ENCODE measurements at regions not wholly inside any gene's neighbourhood (a gene's known extent, or its start where the extent isn't known, plus 50 kb on each side); places are given as distances from the start of the nearest gene placed in this dataset.

DNA sequence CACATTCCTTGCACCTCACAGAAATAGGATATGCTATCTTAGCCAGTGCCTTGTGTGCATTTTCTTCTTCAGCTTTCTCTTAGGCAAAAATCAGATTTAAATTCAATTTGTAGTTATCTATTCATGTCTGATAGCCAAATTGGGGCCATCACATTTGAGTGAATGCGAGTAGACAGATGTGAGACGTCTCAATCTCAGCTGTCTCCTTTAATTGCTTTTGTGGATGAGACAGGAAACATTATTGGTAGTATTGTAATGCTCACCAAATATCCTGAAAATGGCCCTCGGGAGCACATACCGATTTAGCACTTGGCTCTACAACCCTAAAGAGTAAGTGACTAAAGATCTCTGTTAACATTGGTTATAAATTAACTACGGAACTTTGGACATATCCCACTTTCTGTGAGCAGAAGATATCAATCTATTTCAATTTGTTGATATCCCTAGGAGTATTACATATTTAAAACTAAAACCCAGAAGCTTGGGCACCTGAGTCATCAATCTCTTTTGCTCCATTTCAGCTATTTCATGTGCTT, 1012.5 kb upstream of the TMEM132C start:
- DNase-seq (ENCODE audit: extremely low read depth, low read depth, low spot score) = no peak

DNA sequence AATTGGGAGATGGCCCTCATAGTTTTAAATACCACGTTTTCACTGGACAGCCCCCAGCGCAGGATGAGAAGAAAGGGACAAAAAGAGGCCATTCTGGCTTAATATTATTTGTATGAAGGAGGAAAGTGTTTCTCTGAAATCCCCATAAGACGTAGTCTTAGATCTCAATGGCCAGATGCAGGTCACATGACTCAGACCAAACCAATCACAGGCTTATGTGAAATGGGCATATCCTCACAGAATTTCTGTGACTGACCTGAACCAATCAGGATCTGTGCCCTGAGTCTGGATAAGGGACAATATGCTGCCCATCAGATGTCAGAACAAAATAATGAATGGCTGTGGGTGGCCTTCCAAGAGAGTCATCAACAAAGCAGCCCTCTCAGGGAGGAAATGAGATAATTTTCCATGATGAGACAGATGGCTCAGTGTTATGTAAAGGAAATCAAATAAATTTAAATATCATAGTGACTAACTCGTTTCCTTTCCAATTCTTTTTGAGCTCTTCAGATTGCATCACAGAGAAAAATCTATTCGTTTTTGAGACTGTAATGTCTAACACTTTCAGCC, 1009.5 kb upstream of the TMEM132C start:
- no peak for DNase-seq (ENCODE audit: extremely low read depth, low read depth, low spot score)

DNA sequence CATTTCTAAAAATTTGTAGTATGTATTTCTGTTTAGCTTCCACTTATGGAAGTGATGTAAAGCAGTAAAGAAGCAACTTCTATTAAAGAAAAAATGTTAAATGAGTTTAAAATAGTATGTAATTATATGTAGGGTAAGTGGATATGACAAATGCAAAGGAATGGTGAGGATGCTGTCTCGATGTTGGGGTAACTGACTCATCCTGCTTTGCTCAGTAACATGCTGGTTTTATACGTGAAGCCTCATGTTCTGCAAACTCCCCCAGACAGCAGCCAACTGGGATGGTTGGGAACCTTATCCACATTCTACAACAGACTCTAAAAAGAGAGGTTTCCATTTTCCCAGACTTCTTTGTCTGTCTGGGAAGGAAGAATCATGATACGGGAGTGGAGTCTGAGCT, 1006.4 kb upstream of the TMEM132C start:
- no peak for DNase-seq (ENCODE audit: extremely low read depth, low read depth, low spot score)

DNA sequence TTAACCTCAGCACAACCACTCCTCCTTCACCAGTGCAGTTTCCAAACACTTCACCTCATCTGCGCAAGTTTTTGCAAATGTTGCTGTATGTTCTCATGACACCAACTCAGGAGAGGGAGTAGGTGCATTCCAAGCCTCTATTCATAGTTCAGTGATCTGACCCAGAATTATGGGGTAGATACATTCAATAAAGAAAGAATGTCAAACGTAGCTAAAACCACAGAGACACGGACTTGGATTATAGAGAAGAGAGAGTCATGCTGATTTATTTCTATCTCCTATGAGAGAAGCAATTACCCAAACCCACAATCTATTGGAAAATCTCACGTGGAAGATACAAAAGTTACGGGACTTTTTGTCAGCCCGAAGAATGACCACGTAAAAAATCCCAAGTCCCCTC, 1006.0 kb upstream of the TMEM132C start:
- DNase-seq (ENCODE audit: extremely low read depth, low read depth, low spot score) = no peak

DNA sequence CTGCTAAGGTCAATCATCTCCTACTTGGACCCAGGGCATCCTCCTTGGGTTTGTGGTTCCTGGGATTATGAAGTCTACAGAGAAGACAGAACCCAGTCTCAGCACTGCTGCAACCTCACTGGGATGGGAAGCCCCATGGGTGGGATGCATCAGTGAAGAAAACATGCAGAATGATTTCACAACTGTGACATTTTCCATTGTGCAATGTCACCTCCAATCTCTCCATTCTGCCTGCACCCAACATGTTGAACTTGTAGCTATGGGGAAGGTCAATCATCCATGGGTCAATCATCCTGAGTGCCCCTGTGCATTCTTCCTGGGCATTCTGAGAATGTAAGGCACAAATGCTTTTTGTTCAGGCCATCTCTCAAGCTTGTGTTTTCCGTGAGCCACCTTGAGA, 1004.4 kb upstream of the TMEM132C start:
- DNase-seq (ENCODE audit: extremely low read depth, low read depth, low spot score) = no peak

DNA sequence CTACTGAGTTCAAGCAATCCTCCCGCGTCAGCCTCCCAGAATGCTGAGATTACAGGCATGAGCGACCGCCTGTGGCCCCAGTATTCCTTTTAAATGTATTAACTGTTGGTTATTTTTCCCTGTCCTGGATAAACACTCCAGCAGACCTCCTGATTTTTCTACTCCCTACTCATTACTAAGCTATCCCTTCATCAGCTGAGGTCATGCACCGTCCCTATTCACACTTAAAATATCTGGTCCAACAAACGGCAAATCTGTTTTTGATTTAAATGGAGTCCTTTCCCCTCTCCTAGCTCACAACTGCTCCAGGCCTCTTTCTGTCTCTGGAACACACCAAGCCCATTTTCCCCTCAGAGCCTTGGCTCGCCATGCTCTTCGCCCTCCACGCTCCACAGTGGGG, 1003.3 kb upstream of the TMEM132C start:
- DNase-seq (ENCODE audit: extremely low read depth, low read depth, low spot score) = no peak

DNA sequence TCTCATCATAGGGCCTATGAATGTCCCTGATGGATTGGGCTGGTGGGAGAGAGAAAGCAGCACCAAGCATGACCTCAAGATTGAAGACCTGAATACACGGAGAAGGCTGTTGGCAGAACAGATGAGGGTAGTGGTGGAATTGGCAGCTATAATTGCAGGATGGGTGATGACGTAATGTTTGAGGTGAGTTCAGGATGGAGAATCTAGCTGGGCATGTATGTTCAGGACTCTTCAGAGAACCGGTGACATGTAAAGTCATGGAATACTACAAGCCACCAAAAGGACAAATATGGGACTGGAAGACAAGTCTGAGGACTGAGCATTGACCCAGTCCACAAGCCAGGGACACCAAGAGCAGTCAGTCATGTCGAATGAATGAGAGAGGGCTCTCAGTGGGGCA, 999.8 kb upstream of the TMEM132C start:
- DNase-seq (ENCODE audit: extremely low read depth, low read depth, low spot score) = no peak

DNA sequence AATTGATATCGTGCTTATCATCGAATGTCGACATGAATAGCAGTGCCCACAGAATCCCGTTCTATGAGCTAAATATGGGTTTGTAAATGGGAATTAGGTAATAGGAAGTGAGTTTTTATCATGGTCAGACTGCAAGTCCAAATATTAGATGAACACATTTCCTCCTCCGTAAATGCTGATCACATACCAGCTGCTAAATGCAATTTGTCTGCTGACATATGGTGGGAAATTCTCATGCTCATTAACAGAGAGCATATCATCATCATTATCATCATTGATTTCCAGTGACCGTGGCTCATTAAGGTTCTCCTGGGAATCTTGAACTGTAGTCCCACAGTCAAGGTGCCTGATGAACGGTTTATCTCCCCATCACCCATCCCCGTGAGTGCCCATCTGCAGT, 998.8 kb upstream of the TMEM132C start:
- DNase-seq (ENCODE audit: extremely low read depth, low read depth, low spot score) = no peak

DNA sequence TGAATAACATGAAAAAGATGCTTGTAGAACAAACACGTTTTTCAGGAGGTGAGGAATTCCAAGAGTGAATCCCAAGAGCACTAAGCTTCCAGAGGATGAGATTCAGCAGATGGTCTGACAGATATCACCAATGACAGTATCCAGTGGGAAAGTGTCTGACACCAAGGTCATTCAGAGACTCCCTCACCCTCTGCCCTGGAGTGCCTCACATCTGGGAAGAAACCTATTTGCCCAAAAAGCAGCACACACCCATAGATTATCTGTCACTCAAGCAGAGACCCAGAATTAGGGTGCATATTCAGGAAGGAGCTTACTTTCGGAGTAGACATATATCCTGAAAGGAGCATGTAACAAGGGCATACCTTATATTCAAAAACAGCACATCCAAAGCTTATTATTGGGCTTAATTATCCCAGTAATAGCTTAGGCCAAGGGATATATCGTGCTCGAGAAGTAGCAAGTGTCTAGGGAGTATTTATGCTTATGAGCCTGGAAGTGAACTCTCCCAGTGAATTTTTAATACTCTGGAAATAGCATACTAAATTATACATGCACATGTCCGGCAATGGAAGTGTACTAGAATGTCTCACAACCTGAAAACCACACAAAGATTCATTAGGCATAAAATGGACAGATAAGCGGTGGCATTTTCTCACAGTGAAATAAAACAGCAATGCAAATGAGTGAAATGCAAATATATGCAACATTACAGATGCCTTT, 998.1 kb upstream of the TMEM132C start:
- DNase-seq (ENCODE audit: extremely low read depth, low read depth, low spot score) = no peak

DNA sequence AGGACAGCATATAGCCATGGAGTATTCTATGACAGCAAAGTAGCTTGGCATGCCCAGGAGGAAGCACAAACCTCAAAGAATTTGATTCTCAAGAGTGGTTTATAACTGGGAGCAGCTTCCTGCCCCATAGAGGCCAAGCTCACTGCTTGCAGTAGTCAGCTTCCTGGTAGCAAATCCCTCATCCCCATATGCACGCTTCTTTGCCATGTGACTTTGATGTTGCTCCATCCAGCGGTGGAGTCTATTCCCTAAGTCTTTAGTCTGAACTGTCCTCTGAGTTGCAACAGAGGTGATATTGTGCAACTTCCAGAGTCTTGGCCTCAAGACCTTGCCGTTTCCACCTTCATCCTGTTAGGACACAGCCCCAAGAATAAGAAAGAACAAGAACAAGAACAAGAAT, 996.8 kb upstream of the TMEM132C start:
- DNase-seq (ENCODE audit: extremely low read depth, low read depth, low spot score) = no peak

DNA sequence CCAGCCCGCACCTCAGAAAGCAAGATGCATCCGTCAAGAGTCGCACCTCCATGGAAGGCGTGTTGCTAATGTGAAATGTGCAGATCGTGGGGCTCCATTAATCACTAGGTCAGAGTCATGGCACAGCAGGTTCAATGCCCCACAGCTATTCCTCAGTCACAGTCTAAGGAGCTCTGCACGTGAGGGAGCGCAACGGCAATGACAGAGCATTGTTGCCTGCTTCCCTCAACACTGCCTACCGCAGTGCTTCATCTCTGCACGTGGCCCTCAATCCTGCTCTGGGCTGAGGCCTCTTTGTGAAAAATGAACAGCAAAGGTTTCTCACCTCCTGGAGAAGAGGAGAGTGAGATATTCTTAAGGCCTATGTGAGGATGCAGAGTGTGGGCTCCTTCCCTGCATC, 995.2 kb upstream of the TMEM132C start:
- DNase-seq (ENCODE audit: extremely low read depth, low read depth, low spot score) = no peak

DNA sequence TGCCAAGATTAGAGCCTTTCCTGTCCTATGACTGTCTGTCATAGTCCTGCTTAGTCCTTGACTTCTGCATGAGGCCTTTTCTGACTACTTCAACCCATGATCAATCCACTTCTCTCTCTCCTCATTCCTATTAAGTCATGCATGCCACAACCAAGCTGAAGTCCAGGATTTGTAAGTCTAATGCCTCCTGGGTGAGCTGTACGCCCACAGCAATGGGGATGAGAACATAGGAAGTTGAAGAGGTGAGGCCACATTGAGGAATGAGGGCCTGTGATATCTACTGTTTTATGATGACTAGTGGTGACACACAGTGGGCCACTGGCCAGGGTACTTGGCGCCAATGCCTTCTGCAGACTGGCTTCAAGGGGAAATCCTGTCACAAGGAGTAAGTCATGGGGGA, 994.1 kb upstream of the TMEM132C start:
- no peak for DNase-seq (ENCODE audit: extremely low read depth, low read depth, low spot score)

DNA sequence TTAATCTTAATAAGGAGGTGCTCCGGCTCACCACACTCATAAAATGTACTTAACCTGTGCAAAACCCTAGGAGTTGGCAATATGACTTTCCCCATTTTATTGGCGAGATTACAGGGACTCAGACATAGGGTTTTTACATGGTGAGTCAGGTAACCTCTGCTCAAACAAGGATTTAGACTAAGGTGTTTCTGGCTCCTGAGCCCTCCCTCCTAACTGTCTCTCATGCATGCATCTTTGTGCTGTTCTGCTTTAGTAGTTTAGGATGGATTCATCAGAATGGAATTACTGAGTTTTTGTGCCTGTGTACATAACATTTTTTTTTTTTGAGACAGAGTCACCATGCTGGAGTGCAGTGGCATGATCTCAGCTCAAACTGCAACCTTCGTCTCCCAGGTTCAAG, 993.3 kb upstream of the TMEM132C start:
- no peak for DNase-seq (ENCODE audit: extremely low read depth, low read depth, low spot score)

DNA sequence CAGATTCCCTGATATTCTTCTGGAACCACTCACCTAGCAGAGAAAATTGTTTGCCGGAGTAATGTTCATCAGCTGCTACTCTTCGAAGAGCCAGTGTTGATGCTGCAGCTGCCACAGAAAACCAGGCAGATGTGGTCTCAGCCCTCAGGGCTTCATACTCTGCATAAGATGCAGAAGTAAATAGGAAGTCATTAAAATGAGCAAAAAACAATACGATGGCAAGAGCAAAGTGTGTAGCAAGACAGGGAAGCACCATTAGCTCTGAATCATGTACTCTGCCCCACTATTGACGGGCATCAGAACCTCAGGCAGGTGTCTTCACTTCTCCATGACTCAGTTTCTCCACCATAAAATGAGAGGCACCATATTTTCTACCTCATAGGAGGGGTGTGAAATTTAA, 991.6 kb upstream of the TMEM132C start:
- DNase-seq (ENCODE audit: extremely low read depth, low read depth, low spot score) = no peak

DNA sequence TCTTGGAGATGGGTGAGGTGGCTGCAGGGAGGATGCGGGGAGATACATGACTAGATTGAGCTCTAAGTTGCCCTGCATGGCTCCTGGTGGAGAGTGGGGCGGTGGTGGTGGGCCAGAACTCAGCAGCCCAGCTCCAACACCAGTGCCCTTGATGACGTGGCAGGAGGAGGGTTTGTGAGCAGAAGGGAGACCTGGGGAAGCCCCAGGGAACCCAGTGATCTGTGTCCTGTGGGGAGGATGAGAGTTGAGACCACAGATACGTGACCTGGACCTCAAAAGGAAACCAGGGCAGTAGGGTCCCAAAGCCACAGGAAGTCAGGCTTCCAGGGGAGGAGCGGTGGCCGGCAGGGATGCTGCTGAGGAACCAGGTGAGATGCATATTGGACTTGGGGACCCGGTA, 989.1 kb upstream of the TMEM132C start:
- no peak for DNase-seq (ENCODE audit: extremely low read depth, low read depth, low spot score)

DNA sequence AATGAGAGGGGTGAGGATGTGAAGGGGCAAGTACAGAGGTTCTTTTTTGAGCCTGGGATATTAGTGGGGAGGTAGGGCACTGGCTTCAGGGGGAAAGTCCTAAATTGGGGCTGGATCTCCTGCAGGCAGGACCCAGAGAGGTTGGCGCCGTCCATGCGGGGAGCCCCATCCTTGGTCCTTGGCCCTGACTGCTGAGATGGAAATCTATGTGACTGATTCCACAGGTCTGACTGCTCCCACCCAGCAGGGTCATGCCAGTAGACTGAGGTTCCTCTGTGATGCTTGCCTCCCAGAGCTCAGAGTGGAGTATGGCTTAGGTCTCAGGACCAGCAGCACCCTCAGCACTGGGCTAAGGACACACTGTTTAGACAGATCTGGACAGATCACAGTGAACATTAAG, 988.6 kb upstream of the TMEM132C start:
- no peak for DNase-seq (ENCODE audit: extremely low read depth, low read depth, low spot score)

DNA sequence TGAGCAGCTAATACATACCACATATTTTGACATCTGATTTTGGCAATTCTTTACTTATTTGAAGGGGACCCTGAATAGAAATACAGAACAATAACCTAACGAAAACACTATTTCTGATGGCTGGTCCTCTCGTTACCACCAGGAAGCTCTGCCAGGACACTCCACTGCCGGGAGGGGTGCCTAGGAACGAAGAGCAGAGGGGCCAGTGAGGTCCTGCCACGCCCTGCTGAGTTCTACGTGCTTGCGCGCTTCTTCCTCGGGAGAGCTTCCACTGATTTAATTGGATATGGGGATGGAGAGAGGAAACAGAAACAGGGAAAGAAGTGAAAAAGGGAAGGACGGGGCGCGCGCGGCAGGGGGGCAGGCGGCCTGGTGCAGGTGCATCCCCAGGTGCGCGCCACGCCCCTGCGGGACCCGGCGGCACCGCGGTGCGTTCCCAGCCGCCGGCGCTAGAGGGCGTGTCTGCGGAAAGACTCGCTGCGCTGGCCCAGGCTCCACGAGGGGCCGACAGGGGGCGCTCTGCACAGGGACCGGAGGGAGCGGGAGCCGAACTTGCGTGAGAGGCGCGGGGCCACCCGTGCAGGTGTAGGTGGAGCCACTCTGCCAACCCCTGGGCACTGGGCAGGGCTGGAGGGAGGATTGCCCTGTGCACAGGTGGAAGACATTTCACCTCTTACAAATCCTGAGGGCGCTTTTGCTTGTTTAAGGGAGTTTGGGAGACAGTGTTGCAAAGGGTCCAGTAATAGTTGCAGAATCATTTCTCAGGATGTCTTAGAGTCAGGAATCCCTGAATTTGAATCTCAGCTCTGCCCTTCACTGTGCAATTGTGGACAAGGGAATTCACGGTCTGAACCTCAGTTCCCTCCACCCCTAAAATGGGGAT, 986.3 kb upstream of the TMEM132C start:
- no peak for DNase-seq (ENCODE audit: extremely low read depth, low read depth, low spot score)

DNA sequence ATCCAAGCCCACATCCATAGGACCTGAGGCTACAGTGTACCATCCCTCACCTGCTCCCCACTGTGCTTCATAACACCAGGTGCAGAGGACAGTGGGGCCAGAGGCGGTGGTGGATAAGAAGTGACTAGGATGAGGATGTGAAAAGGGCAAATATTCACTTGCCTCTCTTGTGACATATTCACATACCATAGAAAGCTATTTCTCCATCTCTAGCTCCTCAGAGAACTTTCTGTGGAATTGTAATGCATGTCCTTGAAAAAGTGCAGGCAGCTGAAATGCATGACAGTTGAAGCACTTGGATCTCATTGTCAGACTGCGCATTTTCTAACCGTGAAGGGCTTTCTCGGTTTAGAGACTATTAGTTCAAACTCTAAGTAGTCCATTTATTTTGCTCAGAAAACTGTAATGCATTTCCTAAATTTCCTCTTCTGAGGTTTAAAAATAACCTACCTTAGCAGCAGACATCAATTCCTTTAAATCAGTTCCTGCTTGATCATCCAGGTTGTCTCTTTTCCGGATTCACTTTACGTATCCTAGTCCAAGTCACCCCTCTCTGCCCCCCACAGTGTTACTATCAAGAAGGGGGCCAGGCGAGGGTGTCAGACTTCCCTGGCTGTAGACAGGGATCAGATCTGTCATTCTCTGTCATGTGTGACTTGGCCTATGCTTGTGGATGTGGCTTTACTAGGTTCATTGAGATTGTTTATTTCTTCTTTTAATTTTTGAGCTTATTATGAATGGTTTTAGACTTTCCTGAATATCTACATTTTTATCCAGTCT, 984.0 kb upstream of the TMEM132C start:
- no peak for DNase-seq (ENCODE audit: extremely low read depth, low read depth, low spot score)

DNA sequence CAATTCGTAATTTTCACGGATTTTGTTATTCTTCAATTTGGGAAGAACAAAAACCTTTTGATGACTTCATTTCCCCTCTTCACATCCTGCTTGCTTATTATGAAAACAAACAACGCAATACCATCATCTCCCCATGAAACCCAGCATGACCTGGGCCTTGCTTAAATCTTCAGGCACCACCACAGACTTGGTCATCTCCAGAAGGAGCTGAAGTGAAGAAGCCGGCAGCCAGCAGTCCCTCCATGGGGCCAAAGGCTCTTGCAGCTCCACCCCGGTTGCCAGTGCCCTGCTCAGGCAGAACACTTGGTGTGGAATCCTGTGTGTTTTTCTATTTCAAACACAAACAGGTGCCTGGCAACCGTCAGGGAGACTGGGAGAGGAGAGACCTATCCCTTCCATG, 982.9 kb upstream of the TMEM132C start:
- no peak for DNase-seq (ENCODE audit: extremely low read depth, low read depth, low spot score)

DNA sequence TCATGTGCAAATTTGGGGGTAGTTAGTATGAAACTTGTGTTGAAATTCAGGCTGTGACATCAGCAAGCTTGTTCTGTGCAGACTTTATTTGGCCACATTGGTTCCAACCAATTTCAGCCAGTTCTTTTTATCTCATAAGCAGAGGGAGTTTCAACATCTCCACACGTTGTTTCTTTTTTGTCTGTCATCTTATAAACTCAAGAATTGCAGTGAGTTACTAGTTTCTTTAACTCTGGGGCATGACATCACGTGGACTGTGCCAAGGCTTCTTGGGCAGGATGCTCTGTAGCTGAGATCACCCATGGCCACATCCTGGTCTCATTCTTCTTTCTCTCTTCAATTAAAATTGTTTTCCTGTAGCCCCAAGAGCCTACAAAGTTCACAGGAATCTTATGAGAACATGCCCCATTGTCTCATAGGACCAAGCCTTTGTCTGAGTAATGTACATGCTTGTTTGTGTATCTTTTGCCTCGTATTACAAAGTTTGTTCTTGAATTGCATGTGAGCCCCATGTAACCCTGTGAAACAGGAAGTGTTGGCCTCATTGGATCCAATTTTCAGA, 982.0 kb upstream of the TMEM132C start:
- DNase-seq (ENCODE audit: extremely low read depth, low read depth, low spot score) = no peak

DNA sequence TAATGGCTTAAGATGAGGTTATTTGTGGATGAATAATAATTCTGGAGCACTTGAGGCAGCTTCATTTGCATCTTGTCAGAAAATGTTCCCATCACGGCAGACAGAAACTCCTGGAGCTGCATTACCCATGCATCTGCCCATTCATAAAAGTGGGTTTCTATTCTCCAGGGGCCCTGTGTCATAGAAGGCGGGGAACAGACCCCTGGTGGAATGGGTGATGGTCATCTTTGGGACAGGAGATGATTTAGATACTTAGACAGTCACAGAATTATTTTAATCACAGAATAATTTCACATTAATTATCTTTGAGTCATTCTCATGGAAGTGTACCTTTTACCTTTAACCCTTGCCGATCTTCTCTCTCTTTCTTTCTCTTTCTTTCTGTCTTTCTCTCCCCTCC, 980.7 kb upstream of the TMEM132C start:
- DNase-seq (ENCODE audit: extremely low read depth, low read depth, low spot score) = no peak

Measured in glomerular endothelial cell (primary cell).